GM10266 (cell line): ENCODE measurements at regions not wholly inside any gene's neighbourhood (a gene's known extent, or its start where the extent isn't known, plus 50 kb on each side); places are given as distances from the start of the nearest gene placed in this dataset.

Source experiments
- DNase-seq: peaks from one replicate; pipeline ENCODE4 v3.0.0; 2012; ENCODE audit errors: extremely low spot score
- CTCF ChIP-seq: IDR thresholded peaks from 2 replicates; pipeline ENCODE4 v1.5.1; 2012; ENCODE audit warnings: mild to moderate bottlenecking, low read depth; ENCODE audit not compliant: control insufficient read depth, insufficient read depth; ENCODE audit errors: missing control alignments

GRCh38 chr5:37971483-37972024, 131.7 kb upstream of the GDNF start:
- TF ChIP-seq CTCF, result no peak
- DNase-seq, result no peak

- no peak for TF ChIP-seq CTCF
- DNase-seq, result no peak
Measured at GRCh38 chr5:37966871-37967270, 127.0 kb upstream of the GDNF start.

- TF ChIP-seq CTCF, result no peak
Measured at GRCh38 chr5:37966291-37966690, 126.5 kb upstream of the GDNF start.

GRCh38 chr5:37962389-37962788, 122.5 kb upstream of the GDNF start:
- DNase-seq, result no peak
- no peak for TF ChIP-seq CTCF

More at GRCh38 chr5:37966291-37966690, 126.5 kb upstream of the GDNF start:
- no peak for DNase-seq

GRCh38 chr5:37957218-37957617, 117.4 kb upstream of the GDNF start:
- TF ChIP-seq CTCF, result no peak
- no peak for DNase-seq

- no peak for DNase-seq
- no peak for TF ChIP-seq CTCF
Measured at GRCh38 chr5:37955748-37956147, 115.9 kb upstream of the GDNF start.

GRCh38 chr5:37954561-37954960, 114.7 kb upstream of the GDNF start:
- no peak for DNase-seq
- TF ChIP-seq CTCF, result no peak
